Liver (tissue), 3 donors: ENCODE measurements at regions not wholly inside any gene's neighbourhood (a gene's known extent, or its start where the extent isn't known, plus 50 kb on each side); places are given as distances from the start of the nearest gene placed in this dataset.

Experiments
- CTCF ChIP-seq: fragments of 150-350 bp; IDR thresholded peaks from 2 replicates; pipeline ENCODE4 v1.5.1; 2017; ENCODE audit warnings: improper control_type of control experiment, low read depth, low read length; ENCODE audit not compliant: missing input control
- GABPA ChIP-seq, 2 donors: IDR thresholded peaks in 1 of 2; conservative IDR thresholded peaks in 1 of 2; 2 replicates each; pipeline ENCODE4 v1.6.1; 2016; ENCODE audit warnings: antibody characterized with exemption in 2 of 2, mild to moderate bottlenecking in 1 of 2, moderate library complexity in 1 of 2
- JUND ChIP-seq, 2 donors: IDR thresholded peaks; 2 replicates each; pipeline ENCODE4 v1.6.1; 2016; ENCODE audit warnings: antibody characterized with exemption in 2 of 2
- RAD21 ChIP-seq, 2 donors: IDR thresholded peaks; 2 replicates each; pipeline ENCODE4 v1.6.1; 2016; ENCODE audit warnings: antibody characterized with exemption in 2 of 2, mild to moderate bottlenecking in 2 of 2
- donor health status: healthy.
- donor health status: healthy.

GRCh38 chr13:107867701-107868661 is 347.4 kb downstream of the LIG4 start:
- TF ChIP-seq RAD21 (IDR thresholded peaks at IDR 0.05) (no peak), CTCF (no peak), JUND (IDR thresholded peaks at IDR 0.05) (no peak), GABPA (IDR thresholded peaks at IDR 0.05 in 1 of 2, conservative IDR thresholded peaks at IDR 0.05 in 1 of 2) (no peak)
